ENCODE measurements at regions not wholly inside any gene's neighbourhood (a gene's known extent, or its start where the extent isn't known, plus 50 kb on each side); places are given as distances from the start of the nearest gene placed in this dataset.
"Not testable (repeated sequence)": the region's sequence is repeated elsewhere in the genome, so short reads cannot be mapped to it uniquely, and the experiment has no call there.

DNA sequence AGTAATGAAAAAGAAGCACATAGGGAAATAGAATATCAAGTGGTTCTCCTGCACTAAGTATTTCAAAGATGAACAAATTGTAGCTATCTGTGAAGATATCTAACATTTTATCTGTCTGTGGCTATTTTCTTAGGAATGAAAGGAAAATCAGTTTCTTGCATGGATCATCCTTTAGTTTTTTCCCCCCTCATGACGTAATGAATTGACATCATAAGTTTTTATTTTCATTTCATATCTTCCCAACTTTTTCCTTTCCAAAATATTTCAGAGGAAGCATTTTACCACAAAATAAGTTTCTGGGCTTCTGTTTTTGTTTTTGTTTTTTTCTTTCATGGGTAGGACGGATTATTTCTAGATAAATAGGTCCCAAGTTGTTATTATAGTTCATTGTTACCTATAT is 996.6 kb downstream of the TMEM121 start:
- H3K4me3 ChIP-seq, result no peak overlapping the region
- 19 to 39% methylated on average over 2 of the region's 2 CpGs for WGBS, 2 donors
- intact Hi-C loops (cut with DNase I; ENCODE audit: low total_unique reads), result no loop called here
- no peaks in the 10 kb centered on the region for H3K36me3 ChIP-seq (ENCODE audit: low read depth, missing control alignments)
- no peak for TF ChIP-seq CTCF (IDR thresholded peaks at IDR 0.05)
- no peak for TF ChIP-seq POLR2A (IDR thresholded peaks at IDR 0.05)
- no peak for DNase-seq
- no peak overlapping the region for H3K27ac ChIP-seq
- no peaks in the 10 kb centered on the region for H3K4me1 ChIP-seq
- no peaks in the 10 kb centered on the region for H3K9me3 ChIP-seq
- H3K27me3 ChIP-seq, result no peaks in the 10 kb centered on the region

- Histone ChIP-seq H3K4me3 (no peak overlapping the region), H3K4me1 (no peaks in the 10 kb centered on the region), H3K27ac (no peak overlapping the region), H3K27me3 (no peaks in the 10 kb centered on the region), H3K9me3 (no peaks in the 10 kb centered on the region), H3K36me3 (ENCODE audit: low read depth, missing control alignments) (no peaks in the 10 kb centered on the region)
- intact Hi-C loops (cut with DNase I; ENCODE audit: low total_unique reads), result no loop called here
- TF ChIP-seq POLR2A (IDR thresholded peaks at IDR 0.05), result no peak
- no peak for TF ChIP-seq CTCF (IDR thresholded peaks at IDR 0.05)
- no peak for DNase-seq
- WGBS, 2 donors, result 60 to 68% methylated on average over 2 of the region's 2 CpGs
These were observed 1002.3 kb downstream of the TMEM121 start for GRCh38 chr14:106528717-106529116.

- WGBS, 2 donors, result 85% methylated on average over 3 of the region's 3 CpGs
- intact Hi-C loops (cut with DNase I; ENCODE audit: low total_unique reads), result no loop called here
- TF ChIP-seq POLR2A (IDR thresholded peaks at IDR 0.05), result no peak
- no peak for TF ChIP-seq CTCF (IDR thresholded peaks at IDR 0.05)
- Histone ChIP-seq H3K9me3 (no peaks in the 10 kb centered on the region), H3K27me3 (no peaks in the 10 kb centered on the region), H3K27ac (no peak overlapping the region), H3K4me1 (no peaks in the 10 kb centered on the region), H3K4me3 (no peak overlapping the region), H3K36me3 (ENCODE audit: low read depth, missing control alignments) (no peaks in the 10 kb centered on the region)
- DNase-seq, result no peak
These were observed 1003.6 kb downstream of the TMEM121 start for GRCh38 chr14:106530031-106530422.

DNA sequence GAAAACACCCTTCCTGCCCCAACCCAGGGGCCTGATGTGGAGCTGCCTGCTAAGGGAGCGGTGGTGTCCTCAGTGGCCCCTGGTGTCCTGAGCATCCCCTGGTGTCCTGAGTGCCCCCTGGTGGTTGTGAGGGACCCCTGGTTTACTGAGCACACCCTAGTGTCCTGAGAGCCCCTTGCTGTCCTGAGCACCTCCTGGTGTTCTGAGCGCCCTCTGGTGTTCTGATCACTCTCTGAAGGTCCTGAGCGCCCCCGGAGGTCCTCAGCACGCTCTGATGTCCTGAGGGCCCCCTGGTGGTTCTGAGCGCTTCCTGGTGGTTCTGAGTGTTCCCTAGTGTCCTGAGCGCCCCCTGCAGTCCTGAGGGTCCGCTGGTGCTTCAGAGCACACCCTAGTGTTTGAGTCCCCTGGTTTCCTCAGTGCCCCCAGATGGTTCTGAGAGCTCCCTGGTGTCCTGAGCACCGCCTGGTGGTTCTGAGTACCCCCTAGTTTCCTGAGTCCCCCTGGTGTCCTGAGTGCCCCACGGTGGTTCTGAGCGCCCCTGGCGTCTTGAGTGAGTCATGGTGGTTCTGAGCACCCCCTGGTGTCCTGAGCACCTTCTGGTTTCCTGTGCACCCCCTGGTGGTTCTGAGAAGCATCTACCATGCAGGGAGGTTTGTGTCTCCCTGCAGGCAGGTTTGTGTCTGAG is 1004.2 kb downstream of the TMEM121 start:
- Histone ChIP-seq H3K27ac (no peak overlapping the region), H3K36me3 (ENCODE audit: low read depth, missing control alignments) (no peaks in the 10 kb centered on the region), H3K9me3 (no peaks in the 10 kb centered on the region), H3K4me1 (no peaks in the 10 kb centered on the region), H3K27me3 (no peaks in the 10 kb centered on the region), H3K4me3 (no peak overlapping the region)
- no peak for TF ChIP-seq POLR2A (IDR thresholded peaks at IDR 0.05)
- TF ChIP-seq CTCF (IDR thresholded peaks at IDR 0.05), result no peak
- intact Hi-C loops (cut with DNase I; ENCODE audit: low total_unique reads), result no loop called here
- DNase-seq, result peak; percentile 73
- 72 to 74% methylated on average over 11 to 12 of the region's 12 CpGs for WGBS, 2 donors

- H3K4me1 ChIP-seq; H3K9me3 ChIP-seq; H3K27me3 ChIP-seq; H3K4me3 ChIP-seq; H3K27ac ChIP-seq; DNase-seq; intact Hi-C loops (cut with DNase I; ENCODE audit: low total_unique reads); H3K36me3 ChIP-seq (ENCODE audit: low read depth, missing control alignments): not testable (repeated sequence)
- 34 to 37% methylated on average over 3 to 8 of the region's 11 CpGs for WGBS, 2 donors
These were observed 1011.2 kb downstream of the TMEM121 start for GRCh38 chr14:106537597-106537996.

Measured in testis (tissue), 2 donors.